NCI-H510A (cell line): ENCODE measurements at regions not wholly inside any gene's neighbourhood (a gene's known extent, or its start where the extent isn't known, plus 50 kb on each side); places are given as distances from the start of the nearest gene placed in this dataset.

Experiments used
- DNase-seq: peaks from one replicate; lab custom pipeline; 2025; lab: John Stamatoyannopoulos, UW

GRCh38 chr5:125521289-125521688, 774.9 kb upstream of the ZNF608 start:
- no peak for DNase-seq

DNA sequence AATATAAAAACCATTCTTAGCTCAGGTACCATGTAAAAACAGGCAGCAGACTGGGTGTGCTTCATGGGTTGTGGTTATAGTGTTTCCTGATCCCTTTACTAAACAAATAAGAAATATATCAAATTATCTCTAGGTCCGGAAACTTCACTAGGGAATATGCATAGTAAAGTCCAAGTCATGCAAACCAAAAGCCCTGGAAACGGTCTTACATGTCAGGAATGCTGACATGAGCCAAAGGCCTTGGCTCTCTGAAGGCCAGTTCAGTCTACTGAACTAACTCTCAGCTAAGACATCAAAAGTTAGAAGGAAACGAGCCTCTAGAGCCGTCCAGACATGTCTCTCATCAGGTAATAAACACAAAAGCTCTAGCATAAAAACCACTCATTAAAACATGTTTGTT, 778.9 kb upstream of the ZNF608 start:
- DNase-seq = no peak

DNA sequence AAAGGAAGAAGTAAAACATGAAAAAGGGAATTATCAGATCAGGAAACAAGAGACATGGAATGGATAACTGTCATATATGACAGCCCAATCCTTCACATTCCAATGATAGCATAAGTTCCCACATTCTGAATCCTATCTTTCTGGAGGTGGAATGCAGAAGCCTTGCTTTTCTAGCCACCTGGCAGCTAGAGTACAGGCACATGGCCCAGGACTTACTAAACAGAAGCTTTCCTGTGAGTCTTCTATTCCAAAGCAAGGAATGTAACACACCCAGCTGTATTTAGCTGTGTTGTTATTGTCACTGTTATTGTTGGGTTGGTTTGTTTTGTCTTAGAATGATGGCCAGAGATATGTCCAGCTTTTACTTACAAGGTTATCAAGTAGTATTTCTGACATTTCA, 780.5 kb upstream of the ZNF608 start:
- no peak for DNase-seq

DNA sequence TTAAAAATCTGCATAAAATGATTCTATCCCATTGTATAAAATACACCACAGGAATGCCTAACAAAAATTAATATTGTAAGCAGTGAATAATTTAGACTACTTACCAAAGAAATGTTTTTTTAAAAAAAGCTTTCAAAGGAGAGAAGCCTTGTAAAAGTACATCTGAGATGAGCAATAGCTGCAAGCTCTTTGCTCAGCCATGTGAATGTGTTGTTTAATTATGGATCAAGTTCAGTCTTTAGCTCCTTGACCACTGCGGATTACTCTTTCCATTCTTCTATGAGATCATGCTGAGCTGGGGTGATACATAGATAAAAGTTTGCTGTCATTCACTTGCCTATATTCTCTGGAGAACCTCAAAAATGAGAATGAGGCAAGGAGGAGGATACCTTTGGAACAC, 782.4 kb upstream of the ZNF608 start:
- no peak for DNase-seq

DNA sequence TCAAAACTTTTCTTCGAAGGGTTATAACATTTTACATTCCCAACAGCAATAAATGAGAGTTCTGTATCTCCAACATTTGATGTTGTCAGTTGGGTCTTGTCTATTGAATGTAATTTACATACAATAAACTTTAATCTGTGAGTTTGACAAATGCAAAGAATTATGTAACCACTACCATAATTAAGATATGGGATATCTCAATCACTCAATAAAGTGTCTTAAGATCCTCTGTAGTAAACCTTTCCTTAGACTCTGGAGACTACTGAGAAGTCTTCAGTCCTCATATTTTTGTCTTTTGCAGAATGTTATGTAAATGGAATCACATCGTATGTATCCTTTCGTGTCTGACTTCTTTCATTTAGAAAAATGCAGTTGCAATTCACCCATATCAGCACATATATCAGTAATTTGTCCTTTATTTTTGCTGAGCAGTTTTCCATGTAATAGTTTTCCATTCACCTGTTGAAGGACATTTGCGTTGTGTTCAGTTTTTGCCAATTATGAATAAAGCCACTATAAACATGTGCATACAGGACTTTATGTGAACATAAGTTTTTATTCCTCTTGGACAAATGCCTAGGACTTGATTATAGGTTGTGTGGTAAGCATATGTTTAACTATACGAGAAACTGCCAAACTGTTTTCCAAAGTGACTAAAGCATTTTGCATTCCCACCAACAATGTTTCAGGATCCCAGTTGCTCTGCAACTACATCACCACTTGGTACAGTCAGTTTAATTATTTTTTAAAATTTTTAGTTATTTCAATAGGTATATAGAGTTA, 784.6 kb upstream of the ZNF608 start:
- no peak for DNase-seq

DNA sequence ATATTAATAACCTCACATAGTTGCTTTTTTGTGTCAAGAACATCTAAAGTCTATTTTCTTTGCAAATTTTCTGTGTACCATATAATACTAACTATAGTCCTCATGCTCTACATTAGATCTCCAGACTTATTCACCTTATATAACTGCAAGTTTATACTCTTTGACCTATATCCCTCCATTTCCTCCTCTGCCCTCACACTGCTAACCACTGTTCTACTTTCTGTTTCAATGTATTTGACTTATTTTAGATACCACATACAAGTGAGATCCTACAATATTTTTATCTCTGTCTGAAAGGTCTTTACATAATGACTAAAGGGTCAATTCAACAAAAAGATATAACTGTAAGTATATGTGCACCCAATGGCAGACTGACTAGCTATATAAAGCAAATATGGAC, 789.7 kb upstream of the ZNF608 start:
- DNase-seq = no peak

- no peak for DNase-seq
These were observed 790.1 kb upstream of the ZNF608 start for GRCh38 chr5:125536582-125536981.

DNA sequence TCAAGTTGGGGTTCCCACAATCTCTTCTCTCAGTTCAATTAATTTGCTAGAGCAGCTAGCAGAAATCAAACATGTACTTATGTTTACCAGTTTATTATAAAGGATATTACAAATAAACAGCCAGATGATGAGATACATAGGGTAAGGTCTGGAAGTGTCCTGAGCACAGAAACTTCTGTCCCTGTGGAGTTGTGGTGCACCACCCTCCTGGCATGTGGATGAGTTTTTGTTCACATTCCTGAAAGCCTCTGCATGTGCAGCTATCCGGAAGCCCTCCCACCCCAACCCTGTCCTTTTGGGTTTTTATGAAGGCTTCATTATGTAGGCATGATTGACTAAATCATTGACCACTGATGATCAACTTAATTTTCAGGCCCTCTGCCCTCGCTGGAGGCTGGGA, 791.2 kb upstream of the ZNF608 start:
- no peak for DNase-seq

DNA sequence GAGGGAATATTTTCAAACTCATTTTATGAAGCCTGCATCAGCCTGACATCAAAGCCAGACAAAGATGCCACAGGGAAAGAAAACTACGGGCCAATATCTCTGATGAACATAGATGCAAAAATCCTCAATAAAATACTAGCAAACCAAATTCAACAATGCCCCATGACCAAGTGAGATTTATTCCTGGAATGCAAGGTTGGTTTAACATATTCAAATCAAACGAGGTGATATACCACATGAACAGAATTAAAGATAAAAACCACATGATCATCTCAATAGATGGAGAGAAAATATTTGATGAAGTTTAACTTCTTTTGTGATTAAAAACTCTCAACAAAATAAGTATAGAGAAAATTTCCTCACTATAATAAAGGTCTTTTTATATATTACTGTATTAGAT, 792.0 kb upstream of the ZNF608 start:
- no peak for DNase-seq

DNA sequence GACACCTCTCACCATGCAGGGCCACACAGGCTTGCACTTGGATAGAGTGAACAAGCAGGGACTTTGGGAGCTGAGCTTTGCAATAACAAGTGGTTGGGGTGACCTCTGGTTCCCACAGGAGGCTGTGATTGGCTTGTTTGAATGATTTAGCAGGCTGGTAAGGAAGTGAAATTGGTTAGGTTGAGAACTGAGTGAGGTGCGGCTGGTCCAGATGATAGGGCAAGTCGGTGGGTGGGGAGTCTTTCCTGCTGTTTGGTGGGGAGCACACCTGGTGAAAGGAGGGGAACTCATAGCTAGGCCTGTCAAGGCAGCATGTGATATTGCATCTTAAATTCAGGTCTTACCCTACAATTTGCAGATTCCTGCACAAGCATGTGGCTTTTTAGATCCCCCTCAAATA, 794.6 kb upstream of the ZNF608 start:
- no peak for DNase-seq

DNA sequence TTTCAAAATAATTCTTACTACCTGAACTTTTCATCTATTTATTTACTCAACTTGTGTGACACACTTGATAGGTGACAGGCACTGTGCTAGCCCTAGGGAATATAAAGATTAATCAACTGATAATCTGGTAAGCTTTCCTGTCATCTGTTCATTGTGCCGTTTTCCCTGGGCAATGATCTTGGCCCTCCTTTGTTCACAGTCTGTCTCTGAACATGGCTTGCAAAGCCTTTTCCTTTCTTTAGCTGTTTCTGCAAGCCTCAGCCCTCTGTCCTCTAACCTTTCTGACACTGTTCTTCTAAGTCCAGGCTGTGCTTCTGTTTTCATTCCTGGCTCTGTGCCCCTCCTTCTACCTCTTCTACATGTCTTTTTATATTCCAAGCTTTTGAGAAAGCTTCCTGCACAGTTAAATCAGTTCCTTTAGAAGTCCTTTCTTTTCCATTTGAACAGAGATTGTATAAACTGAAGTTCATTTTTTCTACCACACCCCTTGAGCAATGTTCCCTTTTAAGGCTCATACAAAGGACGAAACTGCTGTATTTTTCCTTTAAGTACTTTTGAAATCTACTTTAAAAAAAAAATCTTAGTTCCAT, 803.0 kb upstream of the ZNF608 start:
- no peak for DNase-seq

DNA sequence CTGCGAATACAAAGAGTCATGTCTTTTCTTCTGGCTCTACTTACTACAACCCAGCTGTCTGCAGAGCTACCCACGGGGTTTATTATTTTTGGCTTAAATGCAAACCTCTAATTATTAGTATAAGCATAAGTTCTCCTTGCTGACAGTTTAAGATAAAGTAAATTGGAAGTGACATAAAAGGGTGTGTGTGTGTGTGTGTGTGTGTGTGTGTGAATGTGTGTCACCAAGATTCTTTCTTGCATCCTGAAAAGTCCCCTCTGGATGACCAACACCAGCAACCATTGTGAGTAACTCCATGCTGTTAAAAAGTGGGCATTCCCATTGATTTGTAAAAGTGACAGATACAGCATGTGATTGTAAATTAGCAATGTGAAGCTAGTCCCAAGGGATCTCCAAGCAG, 803.8 kb upstream of the ZNF608 start:
- DNase-seq = no peak

GRCh38 chr5:125551246-125551645, 804.8 kb upstream of the ZNF608 start:
- no peak for DNase-seq

DNA sequence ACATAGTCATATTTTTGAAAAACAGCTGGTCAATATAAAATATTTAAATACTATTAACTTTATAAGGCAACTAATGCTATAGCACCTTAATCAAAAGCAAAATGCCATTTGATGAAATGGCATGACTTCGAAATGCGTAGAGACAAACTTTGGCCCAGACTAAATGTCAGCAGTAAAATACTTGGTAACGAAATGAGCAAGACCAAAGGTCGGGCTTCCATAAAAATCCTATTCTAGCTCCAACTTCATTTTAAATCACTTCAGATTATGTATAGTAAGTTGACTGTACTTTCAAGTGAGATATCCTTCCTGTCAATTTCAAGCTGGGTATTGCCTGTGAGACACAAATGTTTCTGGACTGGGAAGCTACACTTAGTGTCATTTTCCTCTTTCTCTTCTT, 805.4 kb upstream of the ZNF608 start:
- DNase-seq = no peak

DNA sequence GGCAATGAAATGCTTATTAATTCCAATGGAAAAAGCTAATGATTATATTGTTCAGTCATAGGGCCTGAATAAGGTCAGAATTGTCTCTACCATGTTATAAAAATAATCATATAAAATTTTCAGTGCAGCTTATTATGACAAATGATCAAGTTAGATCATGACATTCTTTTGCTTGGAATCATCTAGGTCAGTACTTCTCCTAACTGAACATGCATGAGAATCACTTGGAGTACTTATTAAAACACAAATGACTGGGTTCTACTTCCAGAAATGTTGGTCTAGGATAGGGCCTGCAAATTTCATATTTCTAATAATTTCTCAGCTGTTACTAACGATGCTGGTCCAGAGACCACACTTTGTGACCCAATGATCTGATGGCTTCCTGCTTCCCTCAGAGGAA, 806.0 kb upstream of the ZNF608 start:
- no peak for DNase-seq

DNA sequence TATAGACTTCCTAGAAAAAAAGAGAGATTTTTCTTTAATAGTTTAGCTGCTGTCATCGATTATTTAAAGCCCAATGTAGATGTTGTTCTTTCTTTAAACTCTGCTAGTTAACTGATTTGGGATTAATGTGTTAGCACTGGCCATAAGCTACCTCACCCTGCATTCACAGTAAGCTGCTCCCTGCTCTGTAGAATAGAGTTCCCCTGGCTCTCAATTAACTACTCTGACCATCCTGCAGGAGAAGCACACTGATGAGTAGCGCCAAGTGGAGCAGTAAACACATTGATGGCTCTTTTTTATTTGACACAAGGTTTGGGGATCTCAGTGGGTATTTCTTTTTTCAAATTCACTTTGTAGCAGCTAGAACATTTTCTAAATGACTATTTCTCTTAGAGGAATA, 807.9 kb upstream of the ZNF608 start:
- DNase-seq = no peak

GRCh38 chr5:125555591-125555990, 809.2 kb upstream of the ZNF608 start:
- no peak for DNase-seq

- DNase-seq = no peak
These were observed 811.6 kb upstream of the ZNF608 start for GRCh38 chr5:125558016-125558415.

- DNase-seq = no peak
These were observed 812.0 kb upstream of the ZNF608 start for GRCh38 chr5:125558466-125558865.

GRCh38 chr5:125559296-125559695, 812.9 kb upstream of the ZNF608 start:
- no peak for DNase-seq

GRCh38 chr5:125560476-125561225, 814.2 kb upstream of the ZNF608 start:
- no peak for DNase-seq

- no peak for DNase-seq
These were observed 818.0 kb upstream of the ZNF608 start for GRCh38 chr5:125564317-125564975.
